ENCODE measurements at regions not wholly inside any gene's neighbourhood (a gene's known extent, or its start where the extent isn't known, plus 50 kb on each side); places are given as distances from the start of the nearest gene placed in this dataset.
"Not testable (repeated sequence)": the region's sequence is repeated elsewhere in the genome, so short reads cannot be mapped to it uniquely, and the experiment has no call there.

- H3K4me2 ChIP-seq: no peak overlapping the region
- no peaks in the 10 kb centered on the region for H3K4me1 ChIP-seq
- no peaks in the 10 kb centered on the region for H4K20me1 ChIP-seq
- H3K27ac ChIP-seq: no peak overlapping the region
- no peaks in the 10 kb centered on the region for H3K36me3 ChIP-seq
- TF ChIP-seq Cebpa-rat (IDR thresholded peaks at IDR 0.05): no peak
- H3K9ac ChIP-seq: no peak overlapping the region
- H3K4me3 ChIP-seq: no peak overlapping the region
- H3K27me3 ChIP-seq: no peaks in the 10 kb centered on the region
- no peaks in the 10 kb centered on the region for H3K9me3 ChIP-seq
Observed at GRCh38 chr6:81289229-81289628, 463.3 kb downstream of the TENT5A start.

- no peak overlapping the region for H3K4me2 ChIP-seq
- H3K4me3 ChIP-seq: no peak overlapping the region
Observed at GRCh38 chr6:81265106-81265505, 487.4 kb downstream of the TENT5A start.

GRCh38 chr6:81263531-81264168, 488.8 kb downstream of the TENT5A start:
- H4K20me1 ChIP-seq: no peaks in the 10 kb centered on the region
- no peak overlapping the region for H3K4me3 ChIP-seq
- H3K4me1 ChIP-seq: no peaks in the 10 kb centered on the region
- no peaks in the 10 kb centered on the region for H3K36me3 ChIP-seq
- no peak for TF ChIP-seq Cebpa-rat (IDR thresholded peaks at IDR 0.05)
- H3K27me3 ChIP-seq: no peaks in the 10 kb centered on the region
- H3K27ac ChIP-seq: no peak overlapping the region
- no peak overlapping the region for H3K4me2 ChIP-seq
- no peak overlapping the region for H3K9ac ChIP-seq
- H3K9me3 ChIP-seq: no peaks in the 10 kb centered on the region

More at GRCh38 chr6:81265106-81265505, 487.4 kb downstream of the TENT5A start:
- Histone ChIP-seq H3K27me3 (no peaks in the 10 kb centered on the region), H3K9me3 (no peaks in the 10 kb centered on the region), H3K36me3 (no peaks in the 10 kb centered on the region), H3K4me1 (no peaks in the 10 kb centered on the region), H3K27ac (no peak overlapping the region), H4K20me1 (no peaks in the 10 kb centered on the region), H3K9ac (no peak overlapping the region)
- no peak for TF ChIP-seq Cebpa-rat (IDR thresholded peaks at IDR 0.05)

GRCh38 chr6:81262656-81263055, 489.8 kb downstream of the TENT5A start:
- no peak for TF ChIP-seq Cebpa-rat (IDR thresholded peaks at IDR 0.05)
- H4K20me1 ChIP-seq: no peaks in the 10 kb centered on the region
- no peak overlapping the region for H3K27ac ChIP-seq
- no peaks in the 10 kb centered on the region for H3K36me3 ChIP-seq
- H3K4me2 ChIP-seq: no peak overlapping the region
- no peak overlapping the region for H3K9ac ChIP-seq
- H3K4me1 ChIP-seq: no peaks in the 10 kb centered on the region
- H3K4me3 ChIP-seq: no peak overlapping the region
- H3K9me3 ChIP-seq: no peaks in the 10 kb centered on the region
- no peaks in the 10 kb centered on the region for H3K27me3 ChIP-seq

- H3K4me2 ChIP-seq, H3K4me3 ChIP-seq, H3K9ac ChIP-seq, H3K9me3 ChIP-seq, H3K36me3 ChIP-seq, H3K4me1 ChIP-seq, H3K27me3 ChIP-seq, H3K27ac ChIP-seq, H4K20me1 ChIP-seq: not testable (repeated sequence)
Observed at GRCh38 chr6:81256223-81256622, 496.3 kb downstream of the TENT5A start.

- H3K27me3 ChIP-seq: no peaks in the 10 kb centered on the region
- H3K36me3 ChIP-seq: no peaks in the 10 kb centered on the region
- no peak overlapping the region for H3K4me2 ChIP-seq
- no peaks in the 10 kb centered on the region for H4K20me1 ChIP-seq
- H3K27ac ChIP-seq: no peak overlapping the region
- TF ChIP-seq Cebpa-rat (IDR thresholded peaks at IDR 0.05): no peak
- no peak overlapping the region for H3K9ac ChIP-seq
- H3K4me1 ChIP-seq: no peaks in the 10 kb centered on the region
- no peaks in the 10 kb centered on the region for H3K9me3 ChIP-seq
- H3K4me3 ChIP-seq: no peak overlapping the region
Observed at GRCh38 chr6:81253821-81254220, 498.7 kb downstream of the TENT5A start.

- Histone ChIP-seq H3K4me3 (no peak overlapping the region), H3K9me3 (no peaks in the 10 kb centered on the region), H3K27me3 (no peaks in the 10 kb centered on the region), H3K36me3 (no peaks in the 10 kb centered on the region), H3K4me2 (no peak overlapping the region), H3K27ac (no peak overlapping the region), H3K9ac (no peak overlapping the region), H3K4me1 (no peaks in the 10 kb centered on the region), H4K20me1 (no peaks in the 10 kb centered on the region)
- TF ChIP-seq Cebpa-rat (IDR thresholded peaks at IDR 0.05): no peak
Observed at GRCh38 chr6:81252231-81252630, 500.2 kb downstream of the TENT5A start.

- Histone ChIP-seq H3K4me3 (no peak overlapping the region), H3K9ac (no peak overlapping the region), H3K4me2 (no peak overlapping the region), H3K27me3 (no peaks in the 10 kb centered on the region), H3K27ac (no peak overlapping the region), H3K9me3 (no peaks in the 10 kb centered on the region), H3K36me3 (no peaks in the 10 kb centered on the region), H4K20me1 (no peaks in the 10 kb centered on the region), H3K4me1 (no peaks in the 10 kb centered on the region)
- no peak for TF ChIP-seq Cebpa-rat (IDR thresholded peaks at IDR 0.05)
Observed at GRCh38 chr6:81246200-81246599, 506.3 kb downstream of the TENT5A start.

GRCh38 chr6:81242624-81243023, 509.9 kb downstream of the TENT5A start:
- no peak overlapping the region for H3K4me3 ChIP-seq
- no peak for TF ChIP-seq Cebpa-rat (IDR thresholded peaks at IDR 0.05)
- no peaks in the 10 kb centered on the region for H4K20me1 ChIP-seq
- H3K27me3 ChIP-seq: no peaks in the 10 kb centered on the region
- no peaks in the 10 kb centered on the region for H3K36me3 ChIP-seq
- H3K4me2 ChIP-seq: no peak overlapping the region
- no peaks in the 10 kb centered on the region for H3K9me3 ChIP-seq
- H3K9ac ChIP-seq: no peak overlapping the region
- H3K4me1 ChIP-seq: no peaks in the 10 kb centered on the region
- H3K27ac ChIP-seq: no peak overlapping the region

- no peaks in the 10 kb centered on the region for H3K4me1 ChIP-seq
- no peaks in the 10 kb centered on the region for H3K27me3 ChIP-seq
- H3K4me2 ChIP-seq: no peak overlapping the region
- no peaks in the 10 kb centered on the region for H3K9me3 ChIP-seq
- no peaks in the 10 kb centered on the region for H3K36me3 ChIP-seq
- H4K20me1 ChIP-seq: no peaks in the 10 kb centered on the region
- H3K27ac ChIP-seq: no peak overlapping the region
- no peak for TF ChIP-seq Cebpa-rat (IDR thresholded peaks at IDR 0.05)
- no peak overlapping the region for H3K4me3 ChIP-seq
- no peak overlapping the region for H3K9ac ChIP-seq
Observed at GRCh38 chr6:81241126-81242041, 511.1 kb downstream of the TENT5A start.
